GM21619 (cell line): ENCODE measurements at regions not wholly inside any gene's neighbourhood (a gene's known extent, or its start where the extent isn't known, plus 50 kb on each side); places are given as distances from the start of the nearest gene placed in this dataset.
"Not testable (repeated sequence)": the region's sequence is repeated elsewhere in the genome, so short reads cannot be mapped to it uniquely, and the experiment has no call there.

Experiments
- ATAC-seq: cut with Tn5 transposase; IDR thresholded peaks from one replicate; pipeline ENCODE4 v1.9.1; 2021; ENCODE audit not compliant: unreplicated experiment

GRCh38 chr10:62935022-62935421 is 118.9 kb upstream of the EGR2 start:
- no peak for ATAC-seq

- ATAC-seq, result no peak
These were observed 118.1 kb upstream of the EGR2 start for GRCh38 chr10:62934258-62934657.

GRCh38 chr10:62928763-62929162 is 112.6 kb upstream of the EGR2 start:
- ATAC-seq, result not testable (repeated sequence)

GRCh38 chr10:62926407-62926806 is 110.2 kb upstream of the EGR2 start:
- ATAC-seq, result no peak

GRCh38 chr10:62924344-62924748 is 108.2 kb upstream of the EGR2 start:
- no peak for ATAC-seq

GRCh38 chr10:62919776-62920175 is 103.6 kb upstream of the EGR2 start:
- ATAC-seq, result no peak

GRCh38 chr10:62917475-62918238 is 101.5 kb upstream of the EGR2 start:
- peak; percentile 58 for ATAC-seq

- ATAC-seq, result no peak
These were observed 100.0 kb upstream of the EGR2 start for GRCh38 chr10:62916141-62916603.

GRCh38 chr10:62915158-62915557 is 99.0 kb upstream of the EGR2 start:
- ATAC-seq, result no peak

GRCh38 chr10:62912086-62912485 is 95.9 kb upstream of the EGR2 start:
- ATAC-seq, result no peak

- ATAC-seq, result no peak
These were observed 95.2 kb upstream of the EGR2 start for GRCh38 chr10:62911210-62911963.

GRCh38 chr10:62907470-62908212 is 91.5 kb upstream of the EGR2 start:
- peak; percentile 56 for ATAC-seq

- no peak for ATAC-seq
These were observed 88.2 kb upstream of the EGR2 start for GRCh38 chr10:62904281-62904875.

- ATAC-seq, result no peak
These were observed 87.7 kb upstream of the EGR2 start for GRCh38 chr10:62903828-62904227.

GRCh38 chr10:62900829-62901571 is 84.8 kb upstream of the EGR2 start:
- no peak for ATAC-seq

GRCh38 chr10:62899311-62899710 is 83.1 kb upstream of the EGR2 start:
- no peak for ATAC-seq

- ATAC-seq, result no peak
These were observed 78.9 kb upstream of the EGR2 start for GRCh38 chr10:62895063-62895462.

GRCh38 chr10:62894156-62894555 is 78.0 kb upstream of the EGR2 start:
- no peak for ATAC-seq

GRCh38 chr10:62893036-62893435 is 76.9 kb upstream of the EGR2 start:
- no peak for ATAC-seq

- ATAC-seq, result no peak
These were observed 74.2 kb upstream of the EGR2 start for GRCh38 chr10:62890395-62890794.

GRCh38 chr10:62887642-62888041 is 71.5 kb upstream of the EGR2 start:
- ATAC-seq, result no peak
